ENCODE measurements at regions not wholly inside any gene's neighbourhood (a gene's known extent, or its start where the extent isn't known, plus 50 kb on each side); places are given as distances from the start of the nearest gene placed in this dataset.

DNA sequence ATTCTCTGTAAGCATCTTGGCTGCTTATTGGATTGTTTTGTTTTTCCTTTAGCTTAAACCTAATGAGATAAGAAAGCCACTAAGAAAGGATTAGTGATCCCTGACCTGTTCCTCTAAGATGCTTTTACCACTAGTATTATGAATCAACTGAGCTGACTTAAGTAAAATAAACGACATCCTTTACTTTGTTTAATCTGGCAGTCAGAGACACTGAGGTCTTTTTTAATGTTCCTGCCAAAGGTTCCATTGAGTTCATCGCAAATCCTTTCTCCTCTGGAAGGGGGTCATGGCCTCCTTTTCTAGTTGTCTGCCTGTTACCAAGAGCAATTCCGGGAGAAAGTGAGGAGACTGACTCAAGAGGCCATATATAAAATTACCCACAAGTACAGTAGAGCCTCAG lies 1038.3 kb upstream of the SLIT2 start:
- H3K36me3 Mint-ChIP-seq (ENCODE audit: insufficient read depth in 1 of 3, low read depth in 3 of 3): peaks cover 0 to 4% (median 0%) of the 10 kb centered on the region in 3 experiments; a peak in 2 of 7 replicates
- H3K4me1 Mint-ChIP-seq: peaks cover 4 to 5% of the 10 kb centered on the region in 2 experiments; a peak in 3 of 4 replicates
- Histone ChIP-seq H3K9ac (ENCODE audit: extremely low read depth, insufficient read length, low read length) (no peak overlapping the region), H3K4me1 (ENCODE audit: insufficient read depth, low read length) (no peaks in the 10 kb centered on the region), H3K23ac (ENCODE audit: insufficient read length, low read depth, low read length) (no peak overlapping the region), H3K79me1 (ENCODE audit: insufficient read depth, low read depth, low read length, poor library complexity, severe bottlenecking) (no peaks in the 10 kb centered on the region), H2BK15ac (ENCODE audit: low read depth, low read length) (no peak overlapping the region), H4K5ac (ENCODE audit: insufficient read length, low read depth, low read length) (no peak overlapping the region), H3K79me2 (ENCODE audit: insufficient read depth, low read length) (no peaks in the 10 kb centered on the region), H2BK120ac (ENCODE audit: low read depth, low read length, poor library complexity, severe bottlenecking) (no peak overlapping the region), H4K91ac (ENCODE audit: insufficient read length, low read depth, low read length) (no peak overlapping the region), H3K27ac (ENCODE audit: insufficient read length, low read depth, low read length) (no peak overlapping the region), H3T11ph (ENCODE audit: low read length) (no peak overlapping the region), H2BK20ac (ENCODE audit: low read depth, low read length, poor library complexity, severe bottlenecking) (no peak overlapping the region), H3K4me2 (ENCODE audit: insufficient read depth, insufficient read length, low read length) (no peak overlapping the region), H3K56ac (ENCODE audit: insufficient read length, low read depth, low read length) (no peak overlapping the region), H4K8ac (replicated peaks; ENCODE audit: insufficient read length, low read depth, low read length) (no peak overlapping the region), H2AFZ (ENCODE audit: low read length) (no peak overlapping the region), H3K27me3 (ENCODE audit: insufficient read depth, low read length) (no peaks in the 10 kb centered on the region), H3K9me3 (ENCODE audit: control insufficient read depth, low read depth, low read length) (no peaks in the 10 kb centered on the region), H2BK12ac (ENCODE audit: insufficient read length, low read depth, low read length) (no peak overlapping the region), H2AK5ac (ENCODE audit: insufficient read length, low read length) (no peak overlapping the region), H4K20me1 (ENCODE audit: control insufficient read depth, insufficient read depth, insufficient read length) (no peaks in the 10 kb centered on the region), H3K4ac (ENCODE audit: low read depth, low read length) (no peak overlapping the region), H3K23me2 (ENCODE audit: insufficient read length, low read depth, low read length, poor library complexity, severe bottlenecking) (no peaks in the 10 kb centered on the region), H2BK5ac (ENCODE audit: insufficient read length, low read length) (no peak overlapping the region), H3K18ac (ENCODE audit: insufficient read length, low read depth, low read length) (no peak overlapping the region), H3K14ac (ENCODE audit: insufficient read depth, low read length) (no peak overlapping the region)
- TF ChIP-seq, protein P1, sequence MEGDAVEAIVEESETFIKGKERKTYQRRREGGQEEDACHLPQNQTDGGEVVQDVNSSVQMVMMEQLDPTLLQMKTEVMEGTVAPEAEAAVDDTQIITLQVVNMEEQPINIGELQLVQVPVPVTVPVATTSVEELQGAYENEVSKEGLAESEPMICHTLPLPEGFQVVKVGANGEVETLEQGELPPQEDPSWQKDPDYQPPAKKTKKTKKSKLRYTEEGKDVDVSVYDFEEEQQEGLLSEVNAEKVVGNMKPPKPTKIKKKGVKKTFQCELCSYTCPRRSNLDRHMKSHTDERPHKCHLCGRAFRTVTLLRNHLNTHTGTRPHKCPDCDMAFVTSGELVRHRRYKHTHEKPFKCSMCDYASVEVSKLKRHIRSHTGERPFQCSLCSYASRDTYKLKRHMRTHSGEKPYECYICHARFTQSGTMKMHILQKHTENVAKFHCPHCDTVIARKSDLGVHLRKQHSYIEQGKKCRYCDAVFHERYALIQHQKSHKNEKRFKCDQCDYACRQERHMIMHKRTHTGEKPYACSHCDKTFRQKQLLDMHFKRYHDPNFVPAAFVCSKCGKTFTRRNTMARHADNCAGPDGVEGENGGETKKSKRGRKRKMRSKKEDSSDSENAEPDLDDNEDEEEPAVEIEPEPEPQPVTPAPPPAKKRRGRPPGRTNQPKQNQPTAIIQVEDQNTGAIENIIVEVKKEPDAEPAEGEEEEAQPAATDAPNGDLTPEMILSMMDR (conservative IDR thresholded peaks at IDR 0.05): no peak
- H3K9me3 Mint-ChIP-seq: peaks cover 0 to 7% of the 10 kb centered on the region in 2 experiments; a peak in 2 of 5 replicates
- no peak for DNase-seq
- H3K27me3 Mint-ChIP-seq (ENCODE audit: low read depth): no peaks in the 10 kb centered on the region
- WGBS (ENCODE audit: extremely low coverage, insufficient read length, low lambda C conversion rate): no CpG with 5 or more reads among the region's 3 CpGs
- no peak overlapping the region; a peak in 1 of 7 replicates for H3K27ac Mint-ChIP-seq
- H3K4me3 Mint-ChIP-seq: no peak overlapping the region
